Testis (tissue), 2 donors: ENCODE measurements at regions not wholly inside any gene's neighbourhood (a gene's known extent, or its start where the extent isn't known, plus 50 kb on each side); places are given as distances from the start of the nearest gene placed in this dataset.
"Not testable (repeated sequence)": the region's sequence is repeated elsewhere in the genome, so short reads cannot be mapped to it uniquely, and the experiment has no call there.

Experiments
- DNase-seq: peaks from one replicate; pipeline ENCODE4 v3.0.0-alpha.2; 2019
- H3K27ac ChIP-seq, 2 donors: fragments of 200-600 bp; sonication (generic); one replicate each; pipeline ENCODE4 v1.5.1; 2019
- H3K27me3 ChIP-seq: fragments of 200-600 bp; sonication (generic); one replicate; pipeline ENCODE4 v1.5.1; 2019
- H3K36me3 ChIP-seq: fragments of 200-600 bp; sonication (generic); one replicate; pipeline ENCODE4 v1.5.1; 2017; ENCODE audit warnings: low read depth; ENCODE audit errors: missing control alignments
- H3K4me1 ChIP-seq: fragments of 200-600 bp; sonication (generic); one replicate; pipeline ENCODE4 v1.5.1; 2019
- H3K4me3 ChIP-seq, 2 donors: fragments of 200-600 bp; sonication (generic); one replicate each; pipeline ENCODE4 v1.5.1; 2017 to 2019
- H3K9me3 ChIP-seq: fragments of 200-600 bp; sonication (generic); one replicate; pipeline ENCODE4 v1.5.1; 2017
- POLR2A ChIP-seq: fragments of 450-650 bp; IDR thresholded peaks from one replicate; pipeline ENCODE4 v1.6.1; 2017; ENCODE audit warnings: antibody characterized with exemption, mild to moderate bottlenecking, moderate library complexity
- WGBS, 2 donors: methylation state at CpG; one replicate each; pipeline ENCODE4 v1.1.5; 2018; 5-methylcytosine and 5-hydroxymethylcytosine counted together
- intact Hi-C: fragments of 100-400 bp; cut with DNase I; formaldehyde crosslinking; loops from one replicate; pipeline ENCODE4 v1.15.1; 2023; ENCODE audit warnings: low total_unique reads
- TF ChIP-seq, protein P1 (sequence below), 3 experiments: fragments of 450-650 bp in 2 of 3; fragments of 200-600 bp in 1 of 3; sonication (generic) in 1 of 3; IDR thresholded peaks; one replicate each; pipeline ENCODE4 v1.5.1; 2016 to 2019; ENCODE audit warnings: antibody characterized with exemption in 3 of 3, mild to moderate bottlenecking in 2 of 3, moderate library complexity in 1 of 3

DNA sequence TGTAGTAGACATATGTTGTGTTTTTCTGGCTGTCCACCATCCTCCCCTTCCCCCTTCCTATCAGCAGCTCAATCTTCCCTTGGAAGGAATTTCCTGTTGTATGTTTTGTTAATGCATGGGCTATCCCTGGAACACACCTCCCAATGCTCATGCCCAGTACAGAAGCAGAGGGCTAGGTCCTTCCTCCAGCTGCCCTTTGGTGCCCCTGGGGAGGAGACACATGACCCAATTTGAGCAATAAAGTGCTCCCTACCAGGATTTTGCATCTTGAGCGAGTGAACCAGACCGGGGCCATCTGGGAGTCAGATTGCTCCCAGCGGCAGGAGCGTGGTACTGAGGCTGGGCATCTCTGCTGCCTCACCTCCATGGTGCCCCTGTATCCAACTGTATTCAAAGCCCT lies 141.5 kb upstream of the MED13 start:
- no peak overlapping the region for H3K4me3 ChIP-seq
- intact Hi-C loops, result no loop called here
- 52 to 57% methylated on average over 4 of the region's 4 CpGs for WGBS, 2 donors

DNA sequence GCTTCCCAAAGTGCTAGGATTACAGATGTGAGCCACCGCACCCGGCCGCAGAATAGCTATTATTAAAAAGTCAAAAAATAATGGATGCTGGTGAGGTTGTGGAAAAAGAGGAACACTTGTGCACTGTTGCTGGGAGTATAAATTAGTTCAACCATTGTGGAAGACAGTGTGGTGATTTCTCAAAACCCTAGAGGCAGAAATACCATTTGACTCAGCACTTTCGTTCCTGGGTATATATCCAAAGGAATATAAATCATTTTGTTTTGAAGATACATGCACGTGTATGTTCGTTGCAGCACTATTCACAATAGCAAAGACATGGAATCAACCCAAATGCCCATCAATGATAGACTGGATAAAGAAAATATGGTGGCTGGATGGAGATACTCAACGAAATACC lies 132.1 kb upstream of the MED13 start:
- H3K36me3 ChIP-seq, H3K27ac ChIP-seq, intact Hi-C loops, DNase-seq, H3K4me1 ChIP-seq, H3K27me3 ChIP-seq, H3K4me3 ChIP-seq, H3K9me3 ChIP-seq: not testable (repeated sequence)
- WGBS, 2 donors, result 78 to 84% methylated on average over 7 of the region's 7 CpGs

More for the DNA sequence above, 141.5 kb upstream of the MED13 start:
- H3K36me3 ChIP-seq, result no peaks in the 10 kb centered on the region
- no peaks in the 10 kb centered on the region for H3K9me3 ChIP-seq
- no peaks in the 10 kb centered on the region for H3K27me3 ChIP-seq
- H3K27ac ChIP-seq, result no peak overlapping the region
- no peak for TF ChIP-seq POLR2A
- TF ChIP-seq, protein P1, sequence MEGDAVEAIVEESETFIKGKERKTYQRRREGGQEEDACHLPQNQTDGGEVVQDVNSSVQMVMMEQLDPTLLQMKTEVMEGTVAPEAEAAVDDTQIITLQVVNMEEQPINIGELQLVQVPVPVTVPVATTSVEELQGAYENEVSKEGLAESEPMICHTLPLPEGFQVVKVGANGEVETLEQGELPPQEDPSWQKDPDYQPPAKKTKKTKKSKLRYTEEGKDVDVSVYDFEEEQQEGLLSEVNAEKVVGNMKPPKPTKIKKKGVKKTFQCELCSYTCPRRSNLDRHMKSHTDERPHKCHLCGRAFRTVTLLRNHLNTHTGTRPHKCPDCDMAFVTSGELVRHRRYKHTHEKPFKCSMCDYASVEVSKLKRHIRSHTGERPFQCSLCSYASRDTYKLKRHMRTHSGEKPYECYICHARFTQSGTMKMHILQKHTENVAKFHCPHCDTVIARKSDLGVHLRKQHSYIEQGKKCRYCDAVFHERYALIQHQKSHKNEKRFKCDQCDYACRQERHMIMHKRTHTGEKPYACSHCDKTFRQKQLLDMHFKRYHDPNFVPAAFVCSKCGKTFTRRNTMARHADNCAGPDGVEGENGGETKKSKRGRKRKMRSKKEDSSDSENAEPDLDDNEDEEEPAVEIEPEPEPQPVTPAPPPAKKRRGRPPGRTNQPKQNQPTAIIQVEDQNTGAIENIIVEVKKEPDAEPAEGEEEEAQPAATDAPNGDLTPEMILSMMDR (IDR thresholded peaks at IDR 0.05), result no peak
- DNase-seq, result no peak
- no peaks in the 10 kb centered on the region for H3K4me1 ChIP-seq

DNA sequence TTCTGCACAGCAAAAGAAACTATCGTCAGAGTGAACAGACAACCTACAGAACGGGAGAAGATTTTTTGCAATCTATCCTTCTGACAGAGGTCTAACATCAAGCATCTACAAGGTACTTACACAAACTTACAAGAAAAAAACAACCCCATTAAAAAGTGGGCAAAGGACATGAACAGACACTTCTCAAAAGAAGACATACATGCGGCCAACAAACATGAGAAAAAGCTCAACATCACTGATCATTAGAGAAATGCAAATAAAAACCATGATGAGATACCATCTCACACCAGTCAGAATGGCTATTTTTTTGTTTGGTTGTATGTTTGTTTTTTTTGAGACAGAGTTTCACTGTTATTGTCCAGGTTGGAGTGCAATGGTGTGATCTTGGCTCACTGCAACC lies 131.5 kb upstream of the MED13 start:
- H3K27me3 ChIP-seq, DNase-seq, H3K4me3 ChIP-seq, intact Hi-C loops, H3K4me1 ChIP-seq, H3K27ac ChIP-seq, H3K9me3 ChIP-seq, H3K36me3 ChIP-seq: not testable (repeated sequence)
- WGBS, 2 donors, result 88 to 93% methylated on average over 3 of the region's 3 CpGs

DNA sequence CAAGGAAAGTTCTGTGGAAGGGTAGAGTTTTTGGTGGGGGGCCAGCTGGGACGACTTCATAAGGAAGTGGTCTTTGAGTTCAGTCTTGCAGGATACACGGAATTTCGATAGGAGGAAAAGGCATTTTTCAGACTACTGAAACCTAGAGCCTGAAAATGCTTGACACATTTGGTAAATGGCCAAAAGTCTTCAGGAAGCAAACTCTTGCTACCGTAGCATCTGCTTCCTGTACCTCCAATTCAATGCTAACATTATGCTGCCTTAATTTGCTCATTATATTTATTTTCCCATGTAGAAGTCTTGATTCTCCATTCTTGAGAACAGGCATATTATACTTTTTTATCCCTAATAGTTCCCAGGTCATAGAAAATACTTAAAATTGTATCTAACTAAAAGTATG lies 129.3 kb upstream of the MED13 start:
- H3K4me3 ChIP-seq, result no peak overlapping the region
- intact Hi-C loops, result no loop called here
- TF ChIP-seq, protein P1 (IDR thresholded peaks at IDR 0.05), result no peak
- no peak for TF ChIP-seq POLR2A

DNA sequence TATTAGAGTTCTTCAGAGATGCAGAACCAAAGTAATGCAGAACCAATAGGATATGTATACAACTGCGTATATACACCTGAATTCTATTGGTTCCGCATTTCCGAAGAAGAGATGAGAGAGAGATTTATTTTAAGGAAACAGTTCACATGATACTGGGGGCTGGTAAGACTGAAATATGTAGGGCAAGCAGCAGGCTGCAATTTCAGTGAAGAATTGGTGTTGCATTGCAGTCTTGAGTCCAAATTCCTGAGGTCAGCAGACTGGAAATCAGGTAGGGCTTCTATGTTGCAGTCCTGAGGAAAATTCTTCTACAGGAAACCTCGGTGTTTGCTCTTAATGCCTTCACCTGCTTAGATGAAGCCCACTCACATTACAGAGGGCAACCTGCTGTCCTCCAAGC lies 128.2 kb upstream of the MED13 start:
- Histone ChIP-seq H3K4me1 (no peaks in the 10 kb centered on the region), H3K36me3 (no peaks in the 10 kb centered on the region), H3K27ac (no peak overlapping the region), H3K9me3 (no peaks in the 10 kb centered on the region), H3K4me3 (no peak overlapping the region), H3K27me3 (no peaks in the 10 kb centered on the region)
- WGBS, 2 donors, result 93% methylated on average over 4 of the region's 4 CpGs
- intact Hi-C loops, result no loop called here
- DNase-seq, result no peak
- TF ChIP-seq, protein P1 (IDR thresholded peaks at IDR 0.05), result no peak
- TF ChIP-seq POLR2A, result no peak

More for the DNA sequence above, 129.3 kb upstream of the MED13 start:
- Histone ChIP-seq H3K27ac (no peak overlapping the region), H3K36me3 (no peaks in the 10 kb centered on the region), H3K27me3 (no peaks in the 10 kb centered on the region), H3K9me3 (no peaks in the 10 kb centered on the region), H3K4me1 (no peaks in the 10 kb centered on the region)
- DNase-seq, result no peak
- 68 to 69% methylated on average over 4 of the region's 4 CpGs for WGBS, 2 donors
